ENCODE measurements at regions not wholly inside any gene's neighbourhood (a gene's known extent, or its start where the extent isn't known, plus 50 kb on each side); places are given as distances from the start of the nearest gene placed in this dataset.
A peak's percentile ranks its signal among the peaks of the same experiment; 100 is the strongest.

- Histone ChIP-seq H3K4me3 (no peak overlapping the region), H3K27ac (no peak overlapping the region)
- DNase-seq (ENCODE audit: low spot score) = no peak
- no peak for TF ChIP-seq CTCF (IDR thresholded peaks at IDR 0.05)
These were observed 295.8 kb downstream of the PREX1 start for GRCh38 chr20:48532028-48532427.

- H3K4me3 ChIP-seq = no peak overlapping the region
- no peak overlapping the region for H3K27ac ChIP-seq
- no peak for TF ChIP-seq CTCF (IDR thresholded peaks at IDR 0.05)
- DNase-seq (ENCODE audit: low spot score) = no peak
These were observed 296.3 kb downstream of the PREX1 start for GRCh38 chr20:48531505-48531904.

GRCh38 chr20:48530957-48531356, 296.8 kb downstream of the PREX1 start:
- peak; percentile 17 for DNase-seq (ENCODE audit: low spot score)
- TF ChIP-seq CTCF (IDR thresholded peaks at IDR 0.05) = no peak
- H3K27ac ChIP-seq = no peak overlapping the region
- no peak overlapping the region for H3K4me3 ChIP-seq

- DNase-seq (ENCODE audit: low spot score) = peak; percentile 50
- Histone ChIP-seq H3K27ac (no peak overlapping the region), H3K4me3 (no peak overlapping the region)
- TF ChIP-seq CTCF (IDR thresholded peaks at IDR 0.05) = no peak
These were observed 299.5 kb downstream of the PREX1 start for GRCh38 chr20:48528346-48528745.

GRCh38 chr20:48527771-48528170, 300.0 kb downstream of the PREX1 start:
- no peak overlapping the region for H3K27ac ChIP-seq
- H3K4me3 ChIP-seq = no peak overlapping the region
- DNase-seq (ENCODE audit: low spot score) = peak; percentile 53
- no peak for TF ChIP-seq CTCF (IDR thresholded peaks at IDR 0.05)

GRCh38 chr20:48526936-48527335, 300.9 kb downstream of the PREX1 start:
- no peak for TF ChIP-seq CTCF (IDR thresholded peaks at IDR 0.05)
- H3K4me3 ChIP-seq = no peak overlapping the region
- peak; percentile 57 for DNase-seq (ENCODE audit: low spot score)

GRCh38 chr20:48525400-48525799, 302.4 kb downstream of the PREX1 start:
- Histone ChIP-seq H3K27ac (no peak overlapping the region), H3K4me3 (no peak overlapping the region)
- TF ChIP-seq CTCF (IDR thresholded peaks at IDR 0.05) = no peak
- DNase-seq (ENCODE audit: low spot score) = no peak

More at GRCh38 chr20:48526936-48527335, 300.9 kb downstream of the PREX1 start:
- no peak overlapping the region for H3K27ac ChIP-seq
